ENCODE measurements at regions not wholly inside any gene's neighbourhood (a gene's known extent, or its start where the extent isn't known, plus 50 kb on each side); places are given as distances from the start of the nearest gene placed in this dataset.
A peak's percentile ranks its signal among the peaks of the same experiment; 100 is the strongest.

- Mint-ChIP-seq H3K4me3 (no peak overlapping the region), H3K36me3 (ENCODE audit: low read depth) (peaks cover 22% of the 10 kb centered on the region), H3K27ac (peak overlapping the region; percentile 95), H3K9me3 (peaks cover 36% of the 10 kb centered on the region), H3K4me1 (peaks cover 22% of the 10 kb centered on the region), H3K27me3 (ENCODE audit: low read depth, poor library complexity) (no peaks in the 10 kb centered on the region)
- peak; percentile 14 for DNase-seq
- no peak for TF ChIP-seq CTCF (IDR thresholded peaks at IDR 0.05)
These were observed 701.2 kb upstream of the LCORL start for GRCh38 chr4:18722748-18723191.

- Mint-ChIP-seq H3K36me3 (ENCODE audit: low read depth) (peaks cover 6% of the 10 kb centered on the region), H3K9me3 (peaks cover 18% of the 10 kb centered on the region), H3K27me3 (ENCODE audit: low read depth, poor library complexity) (peaks cover 3% of the 10 kb centered on the region), H3K4me3 (no peak overlapping the region), H3K27ac (peak overlapping the region; percentile 8), H3K4me1 (peaks cover 18% of the 10 kb centered on the region)
- DNase-seq = no peak
- no peak for TF ChIP-seq CTCF (IDR thresholded peaks at IDR 0.05)
These were observed 676.7 kb upstream of the LCORL start for GRCh38 chr4:18698119-18698883.

GRCh38 chr4:18695733-18696527 lies 674.4 kb upstream of the LCORL start:
- Mint-ChIP-seq H3K27ac (no peak overlapping the region), H3K27me3 (ENCODE audit: low read depth, poor library complexity) (peaks cover 3% of the 10 kb centered on the region), H3K9me3 (no peaks in the 10 kb centered on the region), H3K36me3 (ENCODE audit: low read depth) (no peaks in the 10 kb centered on the region), H3K4me3 (no peak overlapping the region), H3K4me1 (peaks cover 31% of the 10 kb centered on the region)
- no peak for DNase-seq
- no peak for TF ChIP-seq CTCF (IDR thresholded peaks at IDR 0.05)

- peak overlapping the region; percentile 20 for H3K27ac Mint-ChIP-seq
- DNase-seq = peak; percentile 4
- no peaks in the 10 kb centered on the region for H3K36me3 Mint-ChIP-seq (ENCODE audit: low read depth)
- no peaks in the 10 kb centered on the region for H3K9me3 Mint-ChIP-seq
- peaks cover 3% of the 10 kb centered on the region for H3K27me3 Mint-ChIP-seq (ENCODE audit: low read depth, poor library complexity)
- TF ChIP-seq CTCF (IDR thresholded peaks at IDR 0.05) = no peak
- peak overlapping the region; percentile 56 for H3K4me3 Mint-ChIP-seq
- peaks cover 30% of the 10 kb centered on the region for H3K4me1 Mint-ChIP-seq
These were observed 670.1 kb upstream of the LCORL start for GRCh38 chr4:18691431-18692200.

- TF ChIP-seq CTCF (IDR thresholded peaks at IDR 0.05) = no peak
- H3K27me3 Mint-ChIP-seq (ENCODE audit: low read depth, poor library complexity) = peaks cover 3% of the 10 kb centered on the region
- DNase-seq = no peak
- peaks cover 30% of the 10 kb centered on the region for H3K4me1 Mint-ChIP-seq
- H3K4me3 Mint-ChIP-seq = no peak overlapping the region
- H3K36me3 Mint-ChIP-seq (ENCODE audit: low read depth) = no peaks in the 10 kb centered on the region
- H3K27ac Mint-ChIP-seq = peak overlapping the region; percentile 0
- no peaks in the 10 kb centered on the region for H3K9me3 Mint-ChIP-seq
These were observed 668.9 kb upstream of the LCORL start for GRCh38 chr4:18690291-18690955.
